ENCODE measurements at regions not wholly inside any gene's neighbourhood (a gene's known extent, or its start where the extent isn't known, plus 50 kb on each side); places are given as distances from the start of the nearest gene placed in this dataset.

DNA sequence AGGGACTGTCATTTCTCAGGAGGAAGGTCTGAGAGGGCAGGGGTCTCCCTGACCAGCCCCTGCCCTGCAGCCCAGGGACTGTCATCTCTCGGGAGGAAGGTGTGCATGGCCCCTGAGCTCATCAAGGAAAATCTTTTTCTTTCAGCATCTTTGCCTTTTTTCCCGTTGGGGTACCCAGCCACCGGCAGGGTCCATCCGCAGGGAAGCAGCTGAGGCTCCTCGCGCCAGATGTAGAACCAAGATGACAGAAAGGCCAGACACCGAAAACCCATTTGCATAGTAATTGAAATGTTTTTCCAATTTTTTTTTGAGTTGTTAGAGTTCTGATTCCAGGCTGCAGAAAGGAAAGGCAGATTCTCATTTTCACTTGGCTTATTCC, 613.9 kb downstream of the TBC1D22A start:
- DNase-seq = no peak

DNA sequence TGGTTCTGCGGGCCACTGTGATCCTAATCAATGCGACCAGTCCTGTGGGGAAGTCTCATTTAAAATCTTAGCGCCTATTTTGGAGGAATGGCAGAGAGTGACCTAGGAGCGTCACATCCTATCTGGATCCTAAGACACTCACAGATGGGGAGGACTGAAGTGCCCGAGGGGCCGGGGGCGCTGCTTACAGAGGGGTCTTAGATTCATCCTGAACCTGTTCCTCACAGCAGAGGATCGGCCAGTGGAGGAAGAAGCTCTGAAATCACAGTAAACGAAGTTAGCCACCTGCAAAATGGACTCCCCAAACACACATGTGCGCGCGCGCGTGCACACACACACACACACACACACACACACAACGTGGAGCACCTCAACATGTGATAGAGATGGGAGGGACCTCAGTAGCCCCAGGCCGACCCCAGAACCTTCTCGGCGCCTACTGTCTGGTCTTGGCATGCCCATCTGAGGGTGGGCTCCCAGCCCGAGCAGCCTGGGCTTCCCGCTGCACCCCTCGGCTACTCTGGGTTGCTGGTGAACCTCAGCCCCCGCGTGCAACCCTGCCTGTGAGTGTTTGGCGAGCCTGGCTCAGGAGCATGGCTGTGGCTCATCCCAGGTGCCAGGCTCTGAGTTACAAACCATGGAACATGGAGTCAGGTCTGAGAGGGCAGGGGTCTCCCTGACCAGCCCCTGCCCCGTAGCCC, 613.3 kb downstream of the TBC1D22A start:
- no peak for DNase-seq

DNA sequence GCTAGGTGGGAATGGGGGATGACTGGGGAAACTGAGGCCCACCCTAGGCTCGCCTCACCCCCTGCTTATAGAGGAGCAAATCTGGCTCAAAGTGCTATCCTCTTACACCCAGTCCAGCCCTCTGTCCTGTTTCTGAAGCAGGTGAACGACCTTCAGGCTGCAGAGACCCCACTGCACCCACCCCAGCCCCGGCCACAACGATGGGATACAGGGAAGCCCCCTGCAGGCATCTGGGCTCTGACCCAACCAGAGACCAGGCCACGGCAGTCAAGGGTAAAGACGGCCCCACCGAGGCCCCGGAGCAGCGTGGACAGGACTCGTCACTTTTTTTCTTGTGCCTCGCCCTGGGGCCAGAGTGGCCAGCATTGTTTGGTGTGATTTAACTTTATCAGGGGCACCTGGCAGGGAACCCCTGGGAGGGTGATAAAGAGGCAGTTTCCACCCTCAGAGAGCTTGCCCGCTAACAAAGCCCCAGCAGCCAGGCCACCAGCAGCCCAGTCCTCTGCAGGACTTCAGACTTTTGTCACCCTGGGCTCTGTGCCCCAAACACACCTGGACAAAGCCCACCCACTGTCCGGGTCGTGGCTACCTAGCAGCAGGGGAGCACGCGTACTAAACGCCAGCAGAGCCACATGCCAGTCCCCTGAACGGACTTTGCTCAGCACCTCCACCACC, 612.6 kb downstream of the TBC1D22A start:
- DNase-seq = no peak

DNA sequence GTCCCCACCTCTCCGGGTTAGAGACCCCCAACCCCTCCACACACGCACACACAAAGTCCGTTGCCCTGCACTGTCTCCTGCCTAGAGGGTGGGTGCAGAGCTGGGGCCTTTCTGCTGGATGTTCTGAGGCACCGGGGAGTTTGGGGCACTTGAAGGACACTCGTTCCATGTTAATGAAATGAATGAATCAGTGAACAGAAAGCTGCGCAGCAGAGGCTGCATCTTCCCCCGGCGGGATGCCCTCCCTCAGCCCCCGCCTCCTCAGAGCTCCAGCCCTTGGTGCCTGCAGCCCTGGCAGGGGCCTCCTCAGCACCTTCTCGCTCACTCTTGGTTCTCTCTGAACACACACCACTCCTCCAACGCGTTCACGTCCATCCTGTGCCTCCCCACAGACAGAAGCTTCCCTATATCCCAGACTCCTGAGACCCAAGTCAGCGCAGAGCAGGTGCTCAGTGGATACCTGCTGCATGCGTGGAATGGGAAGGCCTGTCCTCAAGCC, 611.9 kb downstream of the TBC1D22A start:
- DNase-seq = no peak

DNA sequence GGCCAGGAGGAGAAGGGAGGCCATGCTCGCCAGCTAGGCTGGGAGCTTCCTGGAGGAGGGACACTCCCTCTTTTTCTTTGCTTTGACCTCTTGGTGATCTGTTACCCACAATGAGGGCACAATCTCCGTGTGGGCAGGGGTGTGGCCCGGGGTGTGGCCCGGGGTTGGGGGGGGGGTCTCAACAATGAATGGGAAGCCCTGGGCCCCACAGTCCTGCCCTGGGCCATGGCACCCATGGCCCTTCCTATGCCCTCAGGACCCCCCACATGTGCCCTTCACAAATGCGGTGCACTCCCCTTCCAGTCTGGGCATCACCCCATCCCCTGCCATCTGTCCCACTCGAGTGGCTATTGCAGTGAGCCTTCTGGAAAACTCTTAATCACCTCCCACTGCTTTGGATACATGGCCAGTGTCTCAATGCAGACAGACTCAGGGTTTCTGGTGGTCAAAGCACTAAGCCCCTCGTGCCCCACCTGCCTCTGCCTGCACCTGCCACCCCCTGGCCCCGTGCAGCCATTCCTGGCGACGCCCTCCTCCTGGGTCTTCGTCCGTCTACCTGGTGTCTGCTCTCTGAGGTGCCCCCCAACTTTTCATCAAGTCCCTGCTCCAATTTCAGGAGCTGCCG, 611.3 kb downstream of the TBC1D22A start:
- DNase-seq = no peak

DNA sequence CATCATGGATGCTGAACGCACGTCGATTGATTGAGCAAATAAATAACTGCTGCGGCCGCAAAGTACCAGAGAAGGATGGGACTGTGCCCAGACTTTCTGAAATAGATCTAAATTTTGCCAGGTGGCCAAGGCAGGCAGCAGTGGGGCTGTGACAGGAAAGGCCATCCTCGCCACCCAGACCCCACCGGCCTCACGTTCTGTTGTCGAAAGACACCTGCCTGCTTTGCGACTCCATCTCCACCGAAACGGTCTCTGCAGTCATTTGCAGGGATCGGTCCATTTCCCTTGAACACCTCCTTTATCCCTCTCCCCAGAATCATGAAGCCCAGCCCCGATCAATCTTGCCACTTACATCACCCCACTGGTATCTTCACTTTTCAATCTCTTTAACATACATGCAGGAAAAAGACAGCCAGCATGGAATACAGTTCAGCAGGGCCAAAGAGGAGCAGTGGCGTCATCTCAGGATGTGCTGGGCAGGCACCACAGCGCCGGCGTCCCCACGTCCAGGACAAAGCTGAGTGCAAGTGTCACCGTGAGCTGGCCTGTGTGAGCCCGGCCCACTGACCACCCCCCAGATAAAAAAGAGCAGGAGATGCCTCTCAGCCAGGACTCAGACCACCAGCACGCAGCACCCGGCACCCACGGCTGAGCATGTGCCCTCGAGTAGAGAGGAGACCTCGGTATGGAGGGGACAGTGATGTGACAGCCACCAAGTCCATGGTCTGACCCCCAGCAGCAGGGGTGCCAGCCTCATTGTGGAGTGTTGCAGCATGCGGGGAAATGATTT, 610.3 kb downstream of the TBC1D22A start:
- DNase-seq = no peak

DNA sequence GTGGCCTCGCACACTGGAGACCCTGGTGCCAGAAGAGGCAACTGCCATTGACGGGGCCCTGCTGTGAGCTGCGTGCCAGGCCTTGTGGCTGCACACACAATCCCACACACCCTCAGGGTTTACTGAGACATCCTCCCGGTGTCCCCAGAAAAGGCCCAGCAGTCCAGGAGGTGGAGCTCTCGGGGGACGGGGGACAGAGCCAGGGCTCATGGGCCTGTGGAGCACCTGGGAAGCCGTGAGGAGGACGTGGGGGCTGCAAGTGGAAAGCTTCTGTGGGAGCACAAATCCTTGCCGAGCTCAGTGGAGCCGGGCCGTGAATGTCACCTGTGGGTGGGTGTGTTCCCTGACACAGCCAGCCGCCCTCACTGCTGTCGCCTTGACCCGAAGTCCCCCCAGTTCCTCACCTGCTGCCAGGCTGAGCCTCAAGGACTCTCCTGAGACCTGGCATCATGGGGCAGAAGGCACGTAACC, 609.7 kb downstream of the TBC1D22A start:
- DNase-seq = no peak

DNA sequence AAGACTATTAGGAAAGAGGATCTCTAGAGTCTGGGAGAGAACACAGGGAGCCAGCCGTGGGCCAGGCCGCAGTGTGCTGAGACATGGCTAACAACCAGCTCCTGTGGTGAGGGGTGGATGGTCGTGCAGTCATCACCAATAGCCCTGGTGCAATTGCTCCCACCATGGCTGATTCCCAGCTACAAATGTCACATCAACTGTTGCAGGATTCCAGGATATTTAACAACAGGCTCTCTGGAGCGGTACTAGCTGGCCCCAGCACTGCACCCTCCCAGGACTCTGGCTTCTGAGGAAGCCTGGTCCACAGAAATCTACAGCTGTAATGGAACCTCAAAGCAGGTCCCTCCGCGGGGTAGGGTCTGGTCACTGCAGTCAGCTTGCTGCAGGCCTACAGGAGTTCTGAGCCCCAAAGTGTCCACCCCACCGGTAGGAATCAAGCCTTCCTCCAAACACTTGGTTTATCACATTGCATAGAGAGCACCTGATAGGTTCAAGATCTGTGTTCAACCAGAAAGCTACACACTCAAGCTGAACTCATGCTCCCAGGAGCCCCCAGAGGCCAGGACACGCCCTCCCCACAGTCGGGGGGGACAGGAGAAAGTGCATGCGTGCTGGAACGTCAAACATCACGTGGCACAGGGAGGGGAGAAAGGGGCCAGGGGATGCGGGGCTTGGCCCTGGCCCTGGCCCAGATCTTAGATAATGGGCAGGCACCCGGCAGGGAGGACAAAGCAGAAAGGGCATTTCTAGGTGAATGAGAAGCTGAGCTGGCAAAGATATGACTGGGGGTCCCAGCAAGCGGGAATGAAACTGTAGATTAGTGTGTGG, 609.0 kb downstream of the TBC1D22A start:
- DNase-seq = no peak

DNA sequence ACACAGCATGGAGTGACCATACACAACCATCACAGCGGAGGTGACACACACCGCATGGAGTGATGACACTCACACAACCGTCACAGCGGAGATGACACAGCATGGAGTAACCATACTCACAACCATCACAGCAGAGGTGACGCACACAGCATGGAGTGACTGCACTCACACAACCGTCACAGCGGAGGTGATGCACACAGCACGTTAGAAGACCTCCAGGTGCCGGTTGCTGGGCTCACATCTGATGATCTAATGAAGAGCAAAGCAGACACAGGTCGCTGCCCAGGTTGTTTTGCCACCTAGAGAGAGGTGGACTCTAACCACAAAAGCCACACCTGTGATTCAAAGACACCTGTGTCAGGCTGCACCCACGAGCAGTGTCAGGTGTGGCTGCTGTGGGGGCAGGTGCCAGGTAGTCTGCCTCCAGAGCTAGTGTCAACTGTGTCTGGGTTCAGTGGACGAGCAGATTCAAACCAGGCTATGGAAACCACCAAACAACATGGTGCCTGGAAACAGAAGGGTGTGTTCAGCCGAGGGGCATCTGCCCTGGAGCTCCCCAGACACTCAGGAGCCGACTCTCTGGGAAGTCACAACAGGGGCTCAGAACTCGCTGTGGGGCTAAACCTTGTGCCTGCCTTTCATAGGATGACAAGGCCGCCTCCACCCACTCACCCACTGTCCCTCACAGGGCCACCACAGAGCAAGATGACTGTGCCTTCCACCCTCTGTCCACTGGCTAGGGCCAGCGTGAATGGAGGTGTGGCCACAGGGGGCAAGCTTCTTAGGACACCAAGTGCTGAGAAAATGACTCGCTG, 608.2 kb downstream of the TBC1D22A start:
- no peak for DNase-seq

DNA sequence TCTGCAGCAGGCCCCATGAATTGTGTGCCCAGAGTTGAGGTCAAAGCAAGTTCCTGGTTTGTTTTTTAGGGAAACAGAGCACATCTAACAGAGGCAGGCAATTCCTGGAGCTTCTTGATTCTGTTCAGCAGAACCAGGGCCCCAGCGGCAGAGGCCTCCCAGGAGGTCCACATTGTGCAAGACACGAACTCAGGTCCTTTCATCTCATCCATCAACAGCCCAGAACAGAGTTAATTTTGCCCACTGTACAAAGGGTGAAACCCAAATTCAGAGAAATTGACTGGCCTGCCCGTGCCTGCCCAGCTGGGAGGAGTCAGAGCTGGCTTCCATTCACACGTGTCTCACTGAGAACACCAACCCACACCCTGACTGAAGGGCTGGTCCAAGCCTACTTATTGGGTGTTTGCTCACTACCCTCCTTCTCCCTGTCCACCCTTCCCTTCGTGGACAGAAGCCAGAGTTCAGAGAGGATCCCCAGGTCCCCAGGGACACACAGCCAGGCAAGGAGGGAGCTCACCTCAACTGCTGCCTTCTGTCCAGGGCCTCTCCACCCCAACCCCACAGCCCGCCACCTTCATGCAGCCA, 607.1 kb downstream of the TBC1D22A start:
- DNase-seq = no peak

DNA sequence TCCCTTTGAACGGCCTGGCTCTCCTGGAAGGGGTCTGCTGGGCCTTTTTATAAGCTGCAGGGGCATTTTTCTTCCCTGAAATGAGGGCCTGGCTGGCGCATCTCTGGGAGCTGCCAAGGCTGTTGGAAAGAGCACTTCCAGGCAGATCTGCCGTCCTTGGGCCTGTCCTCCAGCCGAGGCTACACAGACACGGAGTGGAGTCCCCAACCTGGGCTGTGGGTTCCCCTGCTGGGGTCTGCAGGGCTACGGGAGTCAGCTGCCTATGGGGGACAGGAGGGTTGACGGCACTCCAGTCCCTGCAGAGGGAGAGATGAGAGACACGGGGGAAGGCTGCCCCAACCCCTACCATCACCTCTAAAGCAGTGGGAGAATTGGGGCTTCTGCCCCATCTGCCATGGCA, 606.6 kb downstream of the TBC1D22A start:
- DNase-seq = no peak

DNA sequence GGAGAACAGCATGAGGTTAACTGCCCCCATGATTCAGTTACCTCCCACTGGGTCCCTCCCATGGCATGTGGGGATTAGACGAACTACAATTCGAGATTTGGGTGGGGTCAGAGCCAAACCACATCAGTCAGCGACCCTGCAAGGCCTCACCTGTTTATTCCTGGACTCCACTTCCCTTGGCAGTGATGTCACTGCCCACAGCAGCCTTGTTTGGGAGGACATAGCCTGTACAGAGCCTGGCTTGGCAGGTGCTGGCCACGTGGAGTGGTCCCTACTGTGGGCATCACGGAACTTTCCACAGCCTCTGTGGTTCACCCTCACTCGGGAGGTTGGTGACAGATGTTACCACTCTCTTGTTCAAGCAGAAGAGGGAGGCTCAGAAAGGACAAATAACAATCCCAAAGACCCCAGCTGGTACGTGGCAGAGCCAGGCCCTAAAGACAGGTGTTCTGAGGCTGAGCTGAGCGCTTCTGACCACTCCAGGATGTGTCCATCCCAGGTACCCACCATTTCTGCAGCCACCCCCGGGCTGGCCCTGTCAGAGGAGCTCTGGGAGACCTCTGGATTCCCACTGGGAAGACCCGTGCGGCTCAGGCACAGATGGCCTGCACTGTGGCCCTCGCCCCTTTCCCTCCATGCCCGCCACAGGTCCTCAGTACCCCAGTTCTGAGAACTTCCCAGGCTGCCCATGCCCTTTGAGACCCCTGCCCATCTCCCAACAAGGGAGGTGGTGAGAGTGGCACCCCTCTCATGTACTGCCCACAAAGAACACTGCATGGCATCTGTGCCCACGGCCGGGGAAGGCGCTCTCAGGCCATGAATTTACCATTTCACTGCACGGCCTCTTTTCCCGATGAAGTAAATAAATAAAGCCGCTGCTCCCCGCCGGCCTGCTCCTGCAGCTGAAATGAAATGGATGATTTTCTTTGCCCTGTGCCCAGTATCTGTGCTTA, 605.8 kb downstream of the TBC1D22A start:
- DNase-seq = no peak

DNA sequence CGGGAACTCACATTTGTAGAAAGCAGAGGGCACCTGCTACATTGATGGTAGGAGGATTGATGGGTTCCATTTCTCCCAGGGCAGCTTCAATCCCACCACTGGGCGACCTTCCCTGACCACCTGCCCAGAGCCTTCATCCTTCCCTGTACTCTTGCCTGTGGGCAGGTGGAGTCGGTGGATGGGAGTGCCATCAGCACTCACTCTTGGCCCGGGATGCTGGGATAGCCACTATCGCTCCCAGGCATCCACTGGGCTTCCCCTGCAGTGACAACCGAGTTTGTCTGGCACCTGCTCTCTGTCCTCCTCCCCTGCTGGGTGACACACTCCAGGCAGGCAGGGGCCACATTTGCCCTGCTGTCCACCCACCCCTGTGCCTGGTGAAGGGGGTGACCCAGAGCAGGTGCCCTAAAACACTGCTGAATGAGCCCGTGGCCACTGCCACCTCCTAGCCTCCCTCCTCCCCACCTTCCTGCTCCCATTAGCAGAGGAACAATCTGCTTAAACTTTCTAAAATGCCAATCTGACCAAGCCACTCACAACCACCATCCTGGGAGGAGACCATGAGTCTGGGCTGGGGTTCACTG, 604.7 kb downstream of the TBC1D22A start:
- DNase-seq = no peak

DNA sequence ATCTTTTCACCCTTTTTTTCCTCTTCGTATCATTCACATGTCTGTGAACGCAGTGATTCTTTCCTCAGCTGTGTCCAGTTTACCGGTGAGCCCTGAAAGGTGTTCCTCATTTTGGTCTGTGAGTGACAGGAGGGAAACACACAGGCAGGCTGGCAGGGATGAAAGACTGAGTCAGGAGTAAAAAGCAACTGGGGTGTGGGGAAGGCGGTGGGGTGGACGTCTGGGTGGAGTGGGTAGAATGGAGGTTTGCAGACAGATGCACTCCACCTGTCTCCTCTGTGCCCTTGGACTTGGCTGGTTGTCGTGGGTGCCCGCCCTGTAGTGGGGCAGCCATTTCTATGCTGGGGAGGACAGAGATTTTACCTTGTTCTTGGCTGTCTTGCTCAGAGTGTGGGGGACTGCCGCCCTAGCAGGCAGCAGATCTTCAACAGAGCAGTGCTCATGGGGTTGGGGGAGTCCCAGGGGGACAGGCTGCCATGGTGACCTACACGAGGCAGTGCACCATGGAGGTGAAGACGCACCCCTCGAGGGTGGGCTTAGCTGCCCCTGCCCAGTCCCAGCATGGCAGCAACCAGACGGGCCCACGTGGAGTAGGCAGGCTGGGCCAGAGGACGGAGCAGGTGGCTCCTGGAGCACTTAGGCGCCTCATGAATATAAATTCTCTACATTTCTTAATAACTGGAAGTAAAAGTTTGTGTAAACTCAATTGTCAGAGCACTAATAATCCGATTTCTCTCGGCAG, 603.7 kb downstream of the TBC1D22A start:
- no peak for DNase-seq

DNA sequence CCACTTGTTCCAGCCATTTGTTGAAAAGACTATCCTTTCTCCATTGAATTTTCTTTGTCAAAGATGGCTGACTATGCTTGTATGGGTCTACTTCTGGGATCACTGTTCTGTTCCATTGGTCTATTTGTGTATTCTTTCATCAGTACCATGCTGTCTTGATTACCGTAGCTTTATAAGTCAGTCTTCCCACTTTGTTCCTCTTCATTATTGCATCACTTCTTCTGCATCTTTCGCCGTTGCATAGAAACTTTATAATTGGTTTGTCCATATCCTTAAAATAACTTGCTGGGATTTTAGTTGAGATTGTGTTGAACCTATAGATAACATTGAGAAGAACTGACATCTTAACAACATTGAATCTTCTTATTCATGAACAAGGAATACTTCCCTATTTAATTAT, 598.8 kb downstream of the TBC1D22A start:
- DNase-seq = no peak

DNA sequence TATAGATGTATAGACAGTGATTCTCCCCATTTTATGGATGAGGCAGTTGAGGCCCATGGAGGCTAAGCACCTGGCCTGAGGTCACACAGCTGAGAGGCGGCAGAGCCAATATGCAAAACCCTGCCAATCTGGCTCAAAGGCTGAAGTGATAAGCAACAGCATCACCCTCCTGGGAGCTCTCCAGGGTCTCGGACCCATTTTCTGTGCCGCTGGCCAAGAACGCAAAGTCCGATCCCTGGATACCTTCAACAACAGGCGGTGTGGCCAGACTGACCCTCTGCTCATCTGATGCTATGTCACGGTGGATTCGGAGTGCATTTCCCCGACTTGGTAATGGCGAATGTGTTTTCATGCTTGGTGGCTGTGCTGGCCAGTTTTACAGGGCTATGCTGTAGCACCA, 595.0 kb downstream of the TBC1D22A start:
- DNase-seq = no peak

DNA sequence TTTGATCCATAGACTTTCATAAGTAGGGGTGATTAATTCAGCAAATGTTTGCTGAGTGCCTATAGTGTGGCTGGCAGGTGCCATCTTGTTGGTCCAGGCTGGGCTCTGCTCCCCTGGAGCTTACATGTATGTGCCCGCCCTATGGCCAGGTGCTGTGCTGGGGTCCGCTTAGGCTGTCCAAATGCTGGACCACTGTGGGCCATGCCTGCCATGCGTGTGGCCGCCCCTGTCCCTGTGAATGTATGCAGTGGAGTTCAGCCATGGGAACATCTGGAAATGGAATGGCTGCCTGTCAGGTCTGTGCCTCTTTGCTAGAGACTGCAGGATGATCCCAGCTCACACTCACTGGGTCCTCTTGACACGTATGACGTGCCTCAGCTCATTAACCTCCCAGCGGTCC, 594.6 kb downstream of the TBC1D22A start:
- no peak for DNase-seq

DNA sequence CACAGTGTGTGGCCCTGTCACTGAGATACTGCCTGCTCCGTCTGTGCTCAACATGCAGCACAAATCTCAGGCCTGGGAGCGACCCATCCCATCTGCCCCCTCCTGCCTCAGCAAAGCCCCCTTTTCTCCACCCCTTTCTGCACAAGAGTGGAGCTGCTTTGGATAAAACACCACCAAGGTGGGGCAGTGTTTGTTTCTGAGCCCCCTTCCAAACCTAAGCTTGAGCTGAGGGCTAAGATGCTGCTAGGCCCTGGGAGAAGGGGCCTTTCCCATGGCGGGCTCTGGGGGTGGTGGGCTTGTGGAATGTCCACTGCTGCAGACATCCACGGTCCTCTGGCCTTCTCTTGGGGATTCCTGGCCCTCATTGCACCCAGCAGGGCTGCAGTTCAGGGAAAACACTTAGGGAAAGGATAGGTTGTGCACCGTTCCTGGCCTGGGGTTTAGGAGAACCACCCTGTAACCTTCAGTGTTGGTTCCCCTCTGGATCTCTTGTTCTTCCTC, 594.1 kb downstream of the TBC1D22A start:
- no peak for DNase-seq
